Neural cell (in vitro differentiated cells): ENCODE measurements at regions not wholly inside any gene's neighbourhood (a gene's known extent, or its start where the extent isn't known, plus 50 kb on each side); places are given as distances from the start of the nearest gene placed in this dataset.

Experiments
- H2AFZ ChIP-seq: fragments of 200-600, 300-800 bp; sonication (generic), shearing (Covaris generic); 2 replicates; pipeline ENCODE4 v1.6.0; 2014; ENCODE audit warnings: low read depth, mild to moderate bottlenecking, antibody characterized with exemption, low read length, moderate library complexity
- H3F3A ChIP-seq: fragments of 200-600 bp; shearing (Covaris generic); 2 replicates; pipeline ENCODE4 v1.6.1; 2016; ENCODE audit warnings: mild to moderate bottlenecking, moderate library complexity, mixed read lengths, antibody characterized with exemption, low read length; ENCODE audit not compliant: insufficient read depth, poor library complexity, severe bottlenecking
- H3K27ac ChIP-seq: fragments of 200-600, 300-800 bp; sonication (generic), shearing (Covaris generic); 2 replicates; pipeline ENCODE4 v1.5.1; 2014; ENCODE audit warnings: mild to moderate bottlenecking, low read length, moderate library complexity
- H3K27me3 ChIP-seq: fragments of 300-800, 200-600 bp; sonication (generic), shearing (Covaris generic); 2 replicates; pipeline ENCODE4 v1.6.0; 2014; ENCODE audit warnings: mild to moderate bottlenecking, low read depth, low read length, moderate library complexity; ENCODE audit not compliant: insufficient read depth
- H3K36me3 ChIP-seq: fragments of 300-800, 200-600 bp; sonication (generic), shearing (Covaris generic); 2 replicates; pipeline ENCODE4 v1.5.1; 2014; ENCODE audit warnings: mild to moderate bottlenecking, antibody characterized with exemption, low read length, moderate library complexity; ENCODE audit not compliant: insufficient read depth
- H3K4me2 ChIP-seq: fragments of 300-800, 200-600 bp; sonication (generic), shearing (Covaris generic); 2 replicates; pipeline ENCODE4 v1.6.0; 2014; ENCODE audit warnings: mild to moderate bottlenecking, low read length
- H3K4me3 ChIP-seq: fragments of 300-800, 200-600 bp; sonication (generic), shearing (Covaris generic); 2 replicates; pipeline ENCODE4 v1.5.1; 2014; ENCODE audit warnings: mild to moderate bottlenecking, low read length, moderate library complexity
- H3K79me2 ChIP-seq: fragments of 200-600 bp; shearing (Covaris generic); replicated peaks from 2 replicates; pipeline ENCODE4 v1.6.0; 2014; ENCODE audit warnings: mild to moderate bottlenecking, low read length, moderate library complexity; ENCODE audit not compliant: insufficient read depth
- H3K9ac ChIP-seq: fragments of 300-800, 200-600 bp; sonication (generic), shearing (Covaris generic); 2 replicates; pipeline ENCODE4 v1.6.1; 2016; ENCODE audit warnings: mild to moderate bottlenecking, low read length, mixed read lengths
- H3K9me2 ChIP-seq: fragments of 200-600 bp; shearing (Covaris generic); 2 replicates; pipeline ENCODE4 v1.6.1; 2016; ENCODE audit warnings: mild to moderate bottlenecking, low read length, mixed read lengths; ENCODE audit not compliant: insufficient read depth
- H3K9me3 ChIP-seq: fragments of 200-600, 300-800 bp; sonication (generic), shearing (Covaris generic); 2 replicates; pipeline ENCODE4 v1.6.1; 2016; ENCODE audit warnings: mild to moderate bottlenecking, mixed run types, low read length, moderate library complexity, mixed read lengths
- H4K20me1 ChIP-seq: fragments of 200-600 bp; shearing (Covaris generic); 2 replicates; pipeline ENCODE4 v1.6.1; 2016; ENCODE audit warnings: mild to moderate bottlenecking, mixed run types; ENCODE audit not compliant: insufficient read depth
- CTCF ChIP-seq: fragments of 450-650 bp; IDR thresholded peaks from 2 replicates; pipeline ENCODE4 v1.5.1; 2014; ENCODE audit warnings: antibody characterized with exemption, mild to moderate bottlenecking, moderate library complexity; ENCODE audit not compliant: poor library complexity, severe bottlenecking
- EP300 ChIP-seq: fragments of 450-650 bp; conservative IDR thresholded peaks from 2 replicates; pipeline ENCODE4 v1.6.1; 2014; ENCODE audit warnings: antibody characterized with exemption, mild to moderate bottlenecking, moderate library complexity; ENCODE audit not compliant: poor library complexity, severe bottlenecking
- EZH2 ChIP-seq: fragments of 200-600, 300-800 bp; shearing (Covaris generic), sonication (generic); IDR thresholded peaks from 2 replicates; pipeline ENCODE4 v1.6.1; 2014; ENCODE audit warnings: antibody characterized with exemption, low read length, borderline replicate concordance, mild to moderate bottlenecking; ENCODE audit not compliant: insufficient read depth, poor library complexity, severe bottlenecking
- MXI1 ChIP-seq: fragments of 450-650 bp; conservative IDR thresholded peaks from 2 replicates; pipeline ENCODE4 v1.6.1; 2014; ENCODE audit warnings: antibody characterized with exemption, mild to moderate bottlenecking; ENCODE audit not compliant: poor library complexity, severe bottlenecking
- POLR2AphosphoS5 ChIP-seq: IDR thresholded peaks from 2 replicates; pipeline ENCODE4 v1.6.1; 2012
- RAD21 ChIP-seq: fragments of 450-650 bp; conservative IDR thresholded peaks from 2 replicates; pipeline ENCODE4 v1.6.1; 2014; ENCODE audit warnings: antibody characterized with exemption, mild to moderate bottlenecking, moderate library complexity
- REST ChIP-seq: IDR thresholded peaks from 2 replicates; pipeline ENCODE4 v1.6.1; 2012; ENCODE audit warnings: borderline replicate concordance
- SMC3 ChIP-seq: fragments of 450-650 bp; conservative IDR thresholded peaks from 2 replicates; pipeline ENCODE4 v1.6.1; 2014; ENCODE audit warnings: antibody characterized with exemption, mild to moderate bottlenecking, moderate library complexity; ENCODE audit not compliant: poor library complexity
- TAF1 ChIP-seq: IDR thresholded peaks from 2 replicates; pipeline ENCODE4 v1.6.1; 2012; ENCODE audit warnings: low read depth

- Histone ChIP-seq H3K4me2 (no peak overlapping the region), H4K20me1 (no peaks in the 10 kb centered on the region), H3K9me3 (peaks cover 14% of the 10 kb centered on the region), H2AFZ (no peak overlapping the region), H3F3A (no peaks in the 10 kb centered on the region), H3K4me3 (no peak overlapping the region), H3K27me3 (no peaks in the 10 kb centered on the region), H3K9ac (no peak overlapping the region), H3K79me2 (no peaks in the 10 kb centered on the region), H3K27ac (no peak overlapping the region), H3K36me3 (no peaks in the 10 kb centered on the region), H3K9me2 (no peaks in the 10 kb centered on the region)
- TF ChIP-seq REST (no peak), CTCF (no peak), SMC3 (no peak), EP300 (no peak), MXI1 (no peak), POLR2AphosphoS5 (no peak), TAF1 (no peak), RAD21 (no peak), EZH2 (no peak)
Observed at GRCh38 chr15:56808160-56808559, 74.9 kb upstream of the ZNF280D start.

- Histone ChIP-seq H2AFZ (no peak overlapping the region), H3K9ac (no peak overlapping the region), H3K27ac (no peak overlapping the region), H3K4me2 (no peak overlapping the region), H3K27me3 (no peaks in the 10 kb centered on the region), H3K4me3 (no peak overlapping the region), H4K20me1 (no peaks in the 10 kb centered on the region), H3F3A (no peaks in the 10 kb centered on the region), H3K36me3 (no peaks in the 10 kb centered on the region), H3K9me2 (no peaks in the 10 kb centered on the region), H3K79me2 (no peaks in the 10 kb centered on the region), H3K9me3 (peaks cover 14% of the 10 kb centered on the region)
- TF ChIP-seq TAF1 (no peak), CTCF (no peak), EZH2 (no peak), EP300 (no peak), POLR2AphosphoS5 (no peak), SMC3 (no peak), REST (no peak), MXI1 (no peak), RAD21 (no peak)
Observed at GRCh38 chr15:56806148-56806536, 72.8 kb upstream of the ZNF280D start.
